Caco-2 (cell line): ENCODE measurements at regions not wholly inside any gene's neighbourhood (a gene's known extent, or its start where the extent isn't known, plus 50 kb on each side); places are given as distances from the start of the nearest gene placed in this dataset.

ENCODE experiments used
- BruUV-seq: library from RNA; stranded (reverse); fragments of 400-500 nt; replicated peaks from 2 replicates; lab custom pipeline; 2021; lab: Mats Ljungman, UMichigan
- CTCF ChIA-PET: fragments of 300-600 bp; sonication (Branson Sonifier 250); formaldehyde crosslinking; loops from one replicate; lab custom pipeline; 2022; ENCODE audit warnings: antibody characterized with exemption; lab: Charles Lee
- POLR2A ChIA-PET: fragments of 300-600 bp; sonication (Branson Sonifier 250); formaldehyde crosslinking; loops from one replicate; lab custom pipeline; 2022; ENCODE audit warnings: antibody characterized with exemption; lab: Charles Lee
- DNase-seq, 2 experiments: peaks; one replicate each; pipeline versions ENCODE4 v3.0.0 to v3.0.0-alpha.2; 2020 to 2022
- H3K27me3 ChIP-seq: replicated peaks from 2 replicates; pipeline ENCODE4 v1.6.0; 2011; ENCODE audit warnings: low read length; ENCODE audit not compliant: control insufficient read depth, insufficient read depth
- H3K36me3 ChIP-seq: 2 replicates; pipeline ENCODE4 v1.5.1; 2011; ENCODE audit warnings: low read length; ENCODE audit not compliant: control insufficient read depth, insufficient read depth
- H3K4me1 ChIP-seq: fragments of 250-450 bp; sonication (Bioruptor Pico); 2 replicates; pipeline ENCODE4 v1.5.1; 2020; ENCODE audit warnings: mild to moderate bottlenecking
- H3K4me3 ChIP-seq: 2 replicates; pipeline ENCODE4 v1.5.1; 2011; ENCODE audit warnings: low read depth, mild to moderate bottlenecking, control low read depth, low read length
- H3K9me3 ChIP-seq: fragments of 250-450 bp; sonication (Bioruptor Pico); 2 replicates; pipeline ENCODE4 v1.5.1; 2020; ENCODE audit warnings: mild to moderate bottlenecking, moderate library complexity
- H3K27ac Mint-ChIP-seq: one replicate; pipeline ENCODE4 v1.8.0; 2022; ENCODE audit warnings: mixed read lengths; ENCODE audit not compliant: unreplicated experiment
- H3K27me3 Mint-ChIP-seq: one replicate; pipeline ENCODE4 v1.8.0; 2022; ENCODE audit warnings: mixed read lengths; ENCODE audit not compliant: insufficient read depth, unreplicated experiment
- H3K36me3 Mint-ChIP-seq: one replicate; pipeline ENCODE4 v1.8.0; 2022; ENCODE audit warnings: mild to moderate bottlenecking, mixed read lengths; ENCODE audit not compliant: insufficient read depth, unreplicated experiment
- H3K4me1 Mint-ChIP-seq: one replicate; pipeline ENCODE4 v1.8.0; 2022; ENCODE audit warnings: low read depth, mixed read lengths; ENCODE audit not compliant: unreplicated experiment
- H3K4me3 Mint-ChIP-seq: one replicate; pipeline ENCODE4 v1.8.0; 2022; ENCODE audit warnings: mild to moderate bottlenecking, moderate library complexity, mixed read lengths; ENCODE audit not compliant: unreplicated experiment
- H3K9me3 Mint-ChIP-seq: one replicate; pipeline ENCODE4 v1.8.0; 2022; ENCODE audit warnings: mixed read lengths; ENCODE audit not compliant: unreplicated experiment
- intact Hi-C: fragments of 100-400 bp; cut with micrococcal nuclease; formaldehyde crosslinking; loops from one replicate; pipeline ENCODE4 v1.10.0; 2022; ENCODE audit not compliant: unreplicated experiment
- TF ChIP-seq, protein P1 (sequence below), 2 experiments: fragments of 200-600 bp in 1 of 2; IDR thresholded peaks; 1 replicate in 1 of 2; 2 replicates in 1 of 2; pipeline versions ENCODE4 v1.5.1 to v1.8.0; 2011 to 2022; ENCODE audit warnings: antibody characterized with exemption in 1 of 2, control low read depth in 1 of 2, inconsistent platforms in 1 of 2, low read depth in 1 of 2, low read length in 1 of 2, mild to moderate bottlenecking in 1 of 2, moderate library complexity in 1 of 2; ENCODE audit not compliant: insufficient read depth in 1 of 2, severe bottlenecking in 1 of 2, unreplicated experiment in 1 of 2

DNA sequence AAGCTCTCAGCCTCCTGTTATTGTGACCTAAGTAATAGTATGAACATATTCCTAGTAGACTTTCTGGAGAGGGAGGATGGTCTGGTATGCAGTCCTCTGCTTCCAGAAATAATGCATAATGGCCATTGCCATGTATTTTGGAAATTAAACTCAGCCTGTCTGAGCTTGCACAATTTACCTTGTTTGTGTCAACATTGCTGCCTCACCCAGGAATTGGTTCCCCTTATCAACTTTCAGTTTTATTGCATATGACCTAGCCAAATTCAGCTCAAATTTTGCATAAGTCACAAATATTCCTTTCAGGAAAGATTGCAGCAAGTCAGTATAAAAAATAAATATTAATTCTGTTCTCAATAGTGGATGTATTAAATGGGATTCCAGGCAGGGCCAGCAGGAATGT lies 101.9 kb upstream of the SLC5A9 start:
- intact Hi-C loops: no loop called here
- POLR2A ChIA-PET: no interaction called here
- Mint-ChIP-seq H3K9me3 (no peaks in the 10 kb centered on the region), H3K36me3 (no peaks in the 10 kb centered on the region), H3K4me3 (no peak overlapping the region), H3K27ac (no peak overlapping the region), H3K4me1 (no peaks in the 10 kb centered on the region), H3K27me3 (peaks cover 2% of the 10 kb centered on the region)
- no peaks in the 10 kb centered on the region for H3K4me1 ChIP-seq
- DNase-seq: no peak
- TF ChIP-seq, protein P1, sequence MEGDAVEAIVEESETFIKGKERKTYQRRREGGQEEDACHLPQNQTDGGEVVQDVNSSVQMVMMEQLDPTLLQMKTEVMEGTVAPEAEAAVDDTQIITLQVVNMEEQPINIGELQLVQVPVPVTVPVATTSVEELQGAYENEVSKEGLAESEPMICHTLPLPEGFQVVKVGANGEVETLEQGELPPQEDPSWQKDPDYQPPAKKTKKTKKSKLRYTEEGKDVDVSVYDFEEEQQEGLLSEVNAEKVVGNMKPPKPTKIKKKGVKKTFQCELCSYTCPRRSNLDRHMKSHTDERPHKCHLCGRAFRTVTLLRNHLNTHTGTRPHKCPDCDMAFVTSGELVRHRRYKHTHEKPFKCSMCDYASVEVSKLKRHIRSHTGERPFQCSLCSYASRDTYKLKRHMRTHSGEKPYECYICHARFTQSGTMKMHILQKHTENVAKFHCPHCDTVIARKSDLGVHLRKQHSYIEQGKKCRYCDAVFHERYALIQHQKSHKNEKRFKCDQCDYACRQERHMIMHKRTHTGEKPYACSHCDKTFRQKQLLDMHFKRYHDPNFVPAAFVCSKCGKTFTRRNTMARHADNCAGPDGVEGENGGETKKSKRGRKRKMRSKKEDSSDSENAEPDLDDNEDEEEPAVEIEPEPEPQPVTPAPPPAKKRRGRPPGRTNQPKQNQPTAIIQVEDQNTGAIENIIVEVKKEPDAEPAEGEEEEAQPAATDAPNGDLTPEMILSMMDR (IDR thresholded peaks at IDR 0.05; ENCODE audit: insufficient read depth in 1 of 2, low read depth in 1 of 2, low read length in 1 of 2, severe bottlenecking in 1 of 2, unreplicated experiment in 1 of 2): no peak
- H3K9me3 ChIP-seq: no peaks in the 10 kb centered on the region
- H3K36me3 ChIP-seq: no peaks in the 10 kb centered on the region
- H3K27me3 ChIP-seq: no peaks in the 10 kb centered on the region
- no peak overlapping the region for H3K4me3 ChIP-seq
- CTCF ChIA-PET: no interaction called here
- no TSS peak for BruUV-seq

DNA sequence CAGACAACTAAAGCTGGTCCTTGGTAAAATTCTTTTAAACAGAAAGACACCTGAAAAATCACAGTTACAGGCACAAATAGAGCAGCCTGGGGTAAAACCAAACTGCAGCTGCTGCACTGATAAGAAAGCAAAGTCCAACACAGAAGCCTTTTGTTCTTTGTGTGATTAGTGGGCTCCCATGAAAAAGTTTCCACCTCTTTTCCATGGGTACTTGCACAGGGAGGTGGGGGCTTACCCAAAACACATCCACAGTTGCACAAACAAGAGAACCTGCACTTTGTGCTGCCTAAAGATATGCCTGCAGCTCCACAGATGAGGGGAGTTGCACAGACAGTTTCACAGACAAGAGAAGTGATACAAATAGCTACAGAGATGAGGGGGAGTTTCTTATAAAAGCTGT lies 106.7 kb upstream of the SLC5A9 start:
- CTCF ChIA-PET: no interaction called here
- H3K4me1 Mint-ChIP-seq: no peaks in the 10 kb centered on the region
- Histone ChIP-seq H3K4me3 (no peak overlapping the region), H3K27me3 (no peaks in the 10 kb centered on the region), H3K4me1 (peaks cover 6% of the 10 kb centered on the region; the same call in 1 of the 2 replicates), H3K36me3 (no peaks in the 10 kb centered on the region; the same call in 1 of the 2 replicates), H3K9me3 (no peaks in the 10 kb centered on the region)
- peak; percentile 27 to 41 for DNase-seq
- no TSS peak for BruUV-seq
- no peak overlapping the region for H3K4me3 Mint-ChIP-seq
- peak overlapping the region; percentile 56 for H3K27ac Mint-ChIP-seq
- intact Hi-C loops: no loop called here
- H3K27me3 Mint-ChIP-seq: peaks cover 2% of the 10 kb centered on the region
- TF ChIP-seq, protein P1 (IDR thresholded peaks at IDR 0.05; ENCODE audit: insufficient read depth in 1 of 2, low read depth in 1 of 2, low read length in 1 of 2, severe bottlenecking in 1 of 2, unreplicated experiment in 1 of 2): no peak
- no peaks in the 10 kb centered on the region for H3K9me3 Mint-ChIP-seq
- POLR2A ChIA-PET: no interaction called here
- H3K36me3 Mint-ChIP-seq: no peaks in the 10 kb centered on the region

DNA sequence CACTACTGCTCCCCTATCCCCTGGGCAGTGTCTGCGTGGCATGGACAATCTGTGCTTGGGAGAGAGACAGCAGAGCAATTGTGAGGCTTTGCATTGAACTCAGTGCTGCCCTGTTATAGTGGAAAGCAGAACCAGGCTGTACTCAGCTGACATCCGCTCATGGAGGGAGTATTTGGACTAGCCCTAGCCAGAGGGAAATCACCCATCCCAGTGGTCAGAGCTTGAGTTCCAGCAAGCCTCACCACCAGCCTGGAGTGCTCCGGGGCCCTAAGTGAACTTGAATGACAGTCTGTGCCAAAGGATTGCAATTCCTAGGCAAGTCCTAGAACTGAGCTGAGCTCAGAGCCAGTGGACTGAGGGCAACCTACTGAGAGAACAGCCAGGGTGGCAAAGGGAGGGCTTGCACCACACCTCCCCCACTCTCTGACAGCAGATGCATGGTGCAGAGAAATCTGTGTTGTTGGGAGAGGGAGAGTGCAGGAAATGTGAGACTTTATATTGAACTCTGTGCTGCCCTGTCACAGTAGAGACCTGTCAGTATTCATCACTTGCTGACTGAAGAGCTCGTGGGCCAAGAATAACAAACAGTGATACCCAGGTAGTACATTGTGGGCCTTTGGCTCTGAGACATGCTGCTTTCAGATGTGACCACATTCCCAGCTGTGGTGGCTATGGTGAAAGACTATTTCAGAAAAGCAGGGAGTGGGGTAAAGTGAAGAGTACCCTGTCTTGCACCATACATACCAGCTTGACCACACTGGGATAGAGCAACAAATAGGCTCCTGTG lies 107.7 kb upstream of the SLC5A9 start:
- intact Hi-C loops: no loop called here
- no peaks in the 10 kb centered on the region for H3K9me3 Mint-ChIP-seq
- H3K27me3 Mint-ChIP-seq: peaks cover 2% of the 10 kb centered on the region
- H3K27me3 ChIP-seq: no peaks in the 10 kb centered on the region
- BruUV-seq: no TSS peak
- DNase-seq: no peak
- no peaks in the 10 kb centered on the region for H3K9me3 ChIP-seq
- TF ChIP-seq, protein P1 (IDR thresholded peaks at IDR 0.05; ENCODE audit: insufficient read depth in 1 of 2, low read depth in 1 of 2, low read length in 1 of 2, severe bottlenecking in 1 of 2, unreplicated experiment in 1 of 2): no peak
- no peaks in the 10 kb centered on the region for H3K4me1 Mint-ChIP-seq
- ChIA-PET POLR2A (no interaction called here), CTCF (no interaction called here)
- H3K4me3 ChIP-seq: no peak overlapping the region
- peaks cover 6% of the 10 kb centered on the region; the same call in 1 of the 2 replicates for H3K4me1 ChIP-seq
- no peak overlapping the region for H3K4me3 Mint-ChIP-seq
- H3K36me3 ChIP-seq: no peaks in the 10 kb centered on the region; the same call in 1 of the 2 replicates
- peak overlapping the region; percentile 56 for H3K27ac Mint-ChIP-seq
- H3K36me3 Mint-ChIP-seq: no peaks in the 10 kb centered on the region
